HG03521 (cell line): ENCODE measurements at regions not wholly inside any gene's neighbourhood (a gene's known extent, or its start where the extent isn't known, plus 50 kb on each side); places are given as distances from the start of the nearest gene placed in this dataset.

Source experiments
- ATAC-seq: cut with Tn5 transposase; IDR thresholded peaks from one replicate; pipeline ENCODE4 v1.9.1; 2021; ENCODE audit warnings: mild to moderate bottlenecking, moderate library complexity; ENCODE audit not compliant: unreplicated experiment

DNA sequence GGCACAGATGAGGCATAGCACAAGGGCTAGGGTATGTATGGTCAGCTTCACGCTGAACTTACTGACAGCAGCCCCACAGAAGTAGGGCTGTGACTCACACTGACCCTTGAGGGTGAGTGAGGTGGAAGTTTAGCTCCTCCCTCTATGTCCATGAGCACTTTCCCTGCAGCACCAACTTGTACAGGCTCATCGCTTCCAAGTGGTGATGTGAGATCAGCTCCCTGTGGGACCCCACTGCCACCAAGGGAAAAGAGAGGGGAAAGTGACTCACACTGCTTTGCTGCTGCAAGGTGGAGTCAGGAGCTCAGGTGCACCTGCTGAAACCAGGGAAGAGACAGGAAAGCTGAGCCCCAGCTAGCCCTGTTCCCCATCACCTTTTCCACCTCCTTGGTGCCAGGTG lies 91.5 kb downstream of the TEX51 start:
- no peak for ATAC-seq

DNA sequence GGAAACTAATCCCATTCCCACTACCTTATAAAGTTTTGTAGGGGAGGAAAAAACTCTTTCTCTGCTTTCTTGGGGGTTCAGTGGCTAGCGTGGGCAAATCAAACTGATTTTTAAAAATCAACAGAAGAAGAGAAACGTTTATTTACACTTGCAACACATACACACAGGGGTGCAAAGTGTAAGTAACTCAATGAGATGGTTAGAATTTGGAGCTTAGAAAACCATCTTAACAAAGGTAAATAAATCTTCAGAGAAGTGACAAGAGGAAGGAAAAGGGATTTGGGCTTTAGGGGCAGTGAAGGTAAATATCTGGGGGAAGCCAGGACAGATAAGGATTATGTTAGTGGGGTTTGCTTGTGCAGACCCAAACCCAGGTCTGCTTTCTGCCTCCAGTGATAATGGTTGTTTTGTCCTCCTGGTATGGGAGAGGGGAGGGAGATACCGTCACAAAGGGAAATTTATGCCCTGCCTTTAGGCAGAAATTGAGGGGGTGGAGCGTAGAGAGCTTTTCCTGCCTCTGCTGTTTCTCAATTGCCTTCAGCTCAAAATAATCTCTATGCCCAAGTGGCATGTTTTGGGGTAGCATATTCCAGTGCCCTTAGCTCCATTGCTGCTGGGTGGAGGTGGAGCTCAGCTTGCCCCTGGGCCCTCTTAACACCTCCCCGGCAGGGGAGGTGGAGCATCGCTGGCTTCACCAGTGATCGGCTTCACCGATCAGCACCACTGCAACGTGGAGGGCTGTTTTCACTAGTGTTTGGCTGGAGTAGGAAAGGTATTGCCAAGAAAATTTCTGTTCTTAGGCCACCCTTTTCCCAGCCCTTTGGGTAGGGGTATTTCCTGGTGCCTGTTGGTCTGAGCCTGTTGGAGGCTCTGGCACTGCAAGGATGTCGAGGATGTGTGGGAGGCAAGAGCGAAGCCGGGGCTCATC lies 92.2 kb downstream of the TEX51 start:
- ATAC-seq = no peak

DNA sequence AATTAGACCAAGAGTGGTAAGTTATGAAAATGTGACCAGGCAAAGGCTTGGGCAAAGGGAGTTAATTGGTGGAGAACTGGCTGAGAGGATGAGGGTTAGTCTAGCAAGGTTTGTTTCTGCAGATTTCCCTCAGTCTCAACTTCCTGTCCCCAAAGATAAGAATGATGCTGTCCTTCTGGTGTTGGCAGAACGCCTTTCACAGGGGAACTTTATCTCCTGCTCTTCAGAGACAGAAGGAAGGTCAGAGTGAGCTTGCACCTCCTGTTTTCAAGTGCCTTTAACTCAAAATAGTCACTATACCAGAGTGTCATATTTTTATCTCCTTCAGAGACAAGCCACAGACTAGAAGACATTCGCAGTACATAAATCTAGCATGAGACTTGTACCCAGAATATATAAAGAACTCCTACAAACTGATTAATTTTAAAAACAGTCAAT lies 95.7 kb downstream of the TEX51 start:
- no peak for ATAC-seq

DNA sequence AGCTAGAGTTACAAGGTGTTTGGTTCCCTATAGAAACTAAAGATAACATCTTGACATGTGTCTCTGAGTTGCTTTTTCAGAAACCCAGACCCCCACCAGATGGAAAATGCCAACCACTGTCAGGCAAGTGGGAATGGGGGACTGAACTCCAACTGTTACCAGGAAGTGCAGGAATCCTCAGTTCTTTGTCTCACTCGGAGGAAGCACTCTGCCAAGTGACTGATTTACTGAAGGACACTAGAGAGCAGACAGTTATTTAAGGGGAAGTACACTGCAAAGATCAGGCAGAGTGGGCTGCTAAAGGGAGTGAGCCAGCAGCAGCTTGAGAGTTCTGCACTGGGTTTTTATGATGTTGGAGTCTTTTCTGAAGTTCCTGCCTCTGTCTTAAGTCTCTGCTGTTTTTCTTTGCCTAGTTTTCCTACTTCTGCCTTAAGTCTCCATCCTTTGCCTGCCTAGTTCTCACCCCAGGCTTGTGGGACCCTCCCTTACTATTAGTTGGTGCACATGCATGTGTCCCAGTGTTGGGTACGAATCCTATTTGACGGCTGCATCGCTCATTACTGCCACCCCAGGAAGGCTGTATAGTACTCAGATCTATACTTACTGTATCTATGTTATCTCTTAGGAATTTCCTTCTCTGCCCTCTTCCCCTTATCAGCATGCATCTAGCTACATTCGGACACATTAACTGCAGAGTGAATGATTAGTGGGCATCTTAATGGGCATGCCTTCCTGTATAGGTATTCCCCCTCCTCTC lies 97.1 kb downstream of the TEX51 start:
- no peak for ATAC-seq

DNA sequence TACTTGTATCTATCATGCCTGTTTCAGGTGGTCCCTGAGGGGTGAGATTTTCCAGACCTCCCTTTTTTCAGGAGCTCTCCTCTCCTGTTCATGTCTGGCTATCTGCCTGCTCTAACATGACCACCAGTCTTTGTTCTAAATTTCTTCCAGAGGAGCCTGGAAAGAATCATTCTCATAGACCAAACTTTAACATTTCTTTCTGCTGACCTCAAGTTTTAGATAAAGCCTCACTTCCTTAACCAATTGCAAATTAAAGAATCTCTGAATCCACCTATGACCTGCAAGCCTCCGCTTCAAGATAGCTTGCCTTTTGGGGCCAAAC lies 97.6 kb downstream of the TEX51 start:
- ATAC-seq = no peak
